ENCODE measurements at regions not wholly inside any gene's neighbourhood (a gene's known extent, or its start where the extent isn't known, plus 50 kb on each side); places are given as distances from the start of the nearest gene placed in this dataset.

DNA sequence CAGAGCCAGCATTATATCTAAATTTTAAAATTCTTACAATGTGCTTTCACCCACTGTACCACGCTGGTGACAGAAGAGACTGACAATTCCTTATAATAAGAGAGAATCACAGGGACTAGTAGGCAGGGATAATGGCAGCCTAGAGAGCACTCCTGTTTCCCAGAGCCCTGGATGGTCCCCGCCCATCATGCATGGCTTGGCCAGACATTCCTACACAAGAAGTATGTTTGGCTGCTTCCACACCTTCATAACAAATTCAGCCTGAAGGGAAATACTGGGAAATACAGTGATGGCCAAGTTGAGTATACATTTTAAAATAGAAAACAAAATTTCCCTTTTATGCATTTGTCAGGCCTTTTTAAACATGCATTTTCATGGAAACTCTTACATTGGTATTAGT, 193.5 kb upstream of the ELL2 start:
- TF ChIP-seq, protein P1, sequence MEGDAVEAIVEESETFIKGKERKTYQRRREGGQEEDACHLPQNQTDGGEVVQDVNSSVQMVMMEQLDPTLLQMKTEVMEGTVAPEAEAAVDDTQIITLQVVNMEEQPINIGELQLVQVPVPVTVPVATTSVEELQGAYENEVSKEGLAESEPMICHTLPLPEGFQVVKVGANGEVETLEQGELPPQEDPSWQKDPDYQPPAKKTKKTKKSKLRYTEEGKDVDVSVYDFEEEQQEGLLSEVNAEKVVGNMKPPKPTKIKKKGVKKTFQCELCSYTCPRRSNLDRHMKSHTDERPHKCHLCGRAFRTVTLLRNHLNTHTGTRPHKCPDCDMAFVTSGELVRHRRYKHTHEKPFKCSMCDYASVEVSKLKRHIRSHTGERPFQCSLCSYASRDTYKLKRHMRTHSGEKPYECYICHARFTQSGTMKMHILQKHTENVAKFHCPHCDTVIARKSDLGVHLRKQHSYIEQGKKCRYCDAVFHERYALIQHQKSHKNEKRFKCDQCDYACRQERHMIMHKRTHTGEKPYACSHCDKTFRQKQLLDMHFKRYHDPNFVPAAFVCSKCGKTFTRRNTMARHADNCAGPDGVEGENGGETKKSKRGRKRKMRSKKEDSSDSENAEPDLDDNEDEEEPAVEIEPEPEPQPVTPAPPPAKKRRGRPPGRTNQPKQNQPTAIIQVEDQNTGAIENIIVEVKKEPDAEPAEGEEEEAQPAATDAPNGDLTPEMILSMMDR (IDR thresholded peaks at IDR 0.05; ENCODE audit: extremely low read depth in 1 of 2, insufficient read depth in 1 of 2, low read depth in 1 of 2, low read length in 2 of 2), result no peak
- TF ChIP-seq FOS (IDR thresholded peaks at IDR 0.05; ENCODE audit: borderline replicate concordance, insufficient read depth, low read length) (no peak), POLR2AphosphoS5 (IDR thresholded peaks at IDR 0.05; ENCODE audit: insufficient read depth, low read depth, low read length) (no peak), EZH2 (IDR thresholded peaks at IDR 0.05; ENCODE audit: borderline replicate concordance, low read depth, low read length, severe bottlenecking) (no peak), MYC (IDR thresholded peaks at IDR 0.05; ENCODE audit: low read depth, low read length) (no peak), POLR2A (IDR thresholded peaks at IDR 0.05; ENCODE audit: low read depth, low read length) (no peak), GATA2 (IDR thresholded peaks at IDR 0.05; ENCODE audit: insufficient read depth, insufficient read length, low read depth, low read length) (no peak), JUN (IDR thresholded peaks at IDR 0.05; ENCODE audit: borderline replicate concordance, insufficient read depth, insufficient read length, low read depth) (no peak)
- TF ChIP-seq, protein P2, sequence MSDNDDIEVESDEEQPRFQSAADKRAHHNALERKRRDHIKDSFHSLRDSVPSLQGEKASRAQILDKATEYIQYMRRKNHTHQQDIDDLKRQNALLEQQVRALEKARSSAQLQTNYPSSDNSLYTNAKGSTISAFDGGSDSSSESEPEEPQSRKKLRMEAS (IDR thresholded peaks at IDR 0.05; ENCODE audit: insufficient read depth, insufficient read length), result no peak
- Histone ChIP-seq H3K9me3 (replicated peaks; ENCODE audit: control insufficient read depth, insufficient read depth, low read length) (no peaks in the 10 kb centered on the region), H3K9ac (replicated peaks; ENCODE audit: extremely low read depth, insufficient read depth, low read length) (no peak overlapping the region), H3K4me2 (ENCODE audit: insufficient read depth, low read length) (no peak overlapping the region), H3K36me3 (ENCODE audit: control insufficient read depth in 2 of 2, extremely low read depth in 1 of 2, insufficient read depth in 2 of 2, low read length in 2 of 2) (no peaks in the 10 kb centered on the region), H3K9me1 (replicated peaks; ENCODE audit: control insufficient read depth, extremely low read depth, insufficient read depth, low read length) (no peaks in the 10 kb centered on the region), H2AFZ (ENCODE audit: low read depth, low read length) (no peak overlapping the region), H3K79me2 (ENCODE audit: control insufficient read depth, insufficient read depth, low read length) (no peaks in the 10 kb centered on the region), H3K4me3 (replicated peaks in 1 of 3; ENCODE audit: insufficient read depth in 1 of 3, low read depth in 1 of 3, low read length in 3 of 3) (no peak overlapping the region), H3K4me1 (ENCODE audit: control insufficient read depth, extremely low read depth, insufficient read depth, low read length) (no peaks in the 10 kb centered on the region), H3K27me3 (ENCODE audit: control insufficient read depth in 2 of 2, insufficient read depth in 2 of 2, low read length in 2 of 2) (no peaks in the 10 kb centered on the region), H3K27ac (ENCODE audit: insufficient read depth, low read depth, low read length) (no peak overlapping the region), H4K20me1 (replicated peaks; ENCODE audit: control insufficient read depth, extremely low read depth, insufficient read depth, low read length) (no peaks in the 10 kb centered on the region)
- ChIA-PET POLR2A (no interaction called here), CTCF (no interaction called here)
- FAIRE-seq (no peak), DNase-seq (ENCODE audit: low read depth, low spot score) (no peak)
- dilution Hi-C loops (cut with MboI; ENCODE audit: extremely low pct_ligation_motif_present, low sequenced_read_pairs) (no loop called here), intact Hi-C loops (cut with micrococcal nuclease) (no loop called here)
- no TSS peak for BruUV-seq (replicated peaks)
